ENCODE measurements at regions not wholly inside any gene's neighbourhood (a gene's known extent, or its start where the extent isn't known, plus 50 kb on each side); places are given as distances from the start of the nearest gene placed in this dataset.

DNA sequence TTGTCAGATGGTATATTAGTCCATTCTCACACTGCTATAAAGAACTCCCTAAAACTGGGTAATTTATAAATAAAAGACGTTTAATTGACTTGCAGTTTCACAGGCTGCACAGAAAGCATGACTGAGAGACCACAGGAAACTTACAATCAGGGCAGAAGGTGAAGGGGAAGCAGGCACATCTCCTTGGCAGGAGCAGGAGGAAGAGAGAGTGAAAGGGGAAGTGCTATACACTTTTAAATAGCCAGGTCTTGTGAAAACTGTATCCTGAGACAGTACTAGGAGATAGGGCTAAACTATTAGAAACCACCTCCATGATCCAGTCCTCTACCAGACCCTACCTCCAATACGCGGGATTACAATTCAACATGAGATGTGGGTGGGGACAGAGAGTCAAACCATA is 193.9 kb upstream of the KCNG1 start:
- no peak for DNase-seq (ENCODE audit: low read depth in 1 of 2, low spot score in 1 of 2)
- H3K4me3 ChIP-seq, result no peak overlapping the region
- H3K9me3 ChIP-seq (ENCODE audit: low read depth), result no peaks in the 10 kb centered on the region
- H3K27me3 ChIP-seq, result no peaks in the 10 kb centered on the region
- no peak overlapping the region for H3K27ac ChIP-seq
- H3K36me3 ChIP-seq, result no peaks in the 10 kb centered on the region
- H3K4me1 ChIP-seq (ENCODE audit: low read depth), result no peaks in the 10 kb centered on the region
- TF ChIP-seq, protein P1, sequence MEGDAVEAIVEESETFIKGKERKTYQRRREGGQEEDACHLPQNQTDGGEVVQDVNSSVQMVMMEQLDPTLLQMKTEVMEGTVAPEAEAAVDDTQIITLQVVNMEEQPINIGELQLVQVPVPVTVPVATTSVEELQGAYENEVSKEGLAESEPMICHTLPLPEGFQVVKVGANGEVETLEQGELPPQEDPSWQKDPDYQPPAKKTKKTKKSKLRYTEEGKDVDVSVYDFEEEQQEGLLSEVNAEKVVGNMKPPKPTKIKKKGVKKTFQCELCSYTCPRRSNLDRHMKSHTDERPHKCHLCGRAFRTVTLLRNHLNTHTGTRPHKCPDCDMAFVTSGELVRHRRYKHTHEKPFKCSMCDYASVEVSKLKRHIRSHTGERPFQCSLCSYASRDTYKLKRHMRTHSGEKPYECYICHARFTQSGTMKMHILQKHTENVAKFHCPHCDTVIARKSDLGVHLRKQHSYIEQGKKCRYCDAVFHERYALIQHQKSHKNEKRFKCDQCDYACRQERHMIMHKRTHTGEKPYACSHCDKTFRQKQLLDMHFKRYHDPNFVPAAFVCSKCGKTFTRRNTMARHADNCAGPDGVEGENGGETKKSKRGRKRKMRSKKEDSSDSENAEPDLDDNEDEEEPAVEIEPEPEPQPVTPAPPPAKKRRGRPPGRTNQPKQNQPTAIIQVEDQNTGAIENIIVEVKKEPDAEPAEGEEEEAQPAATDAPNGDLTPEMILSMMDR (IDR thresholded peaks at IDR 0.05; ENCODE audit: low read depth, low read length), result no peak

DNA sequence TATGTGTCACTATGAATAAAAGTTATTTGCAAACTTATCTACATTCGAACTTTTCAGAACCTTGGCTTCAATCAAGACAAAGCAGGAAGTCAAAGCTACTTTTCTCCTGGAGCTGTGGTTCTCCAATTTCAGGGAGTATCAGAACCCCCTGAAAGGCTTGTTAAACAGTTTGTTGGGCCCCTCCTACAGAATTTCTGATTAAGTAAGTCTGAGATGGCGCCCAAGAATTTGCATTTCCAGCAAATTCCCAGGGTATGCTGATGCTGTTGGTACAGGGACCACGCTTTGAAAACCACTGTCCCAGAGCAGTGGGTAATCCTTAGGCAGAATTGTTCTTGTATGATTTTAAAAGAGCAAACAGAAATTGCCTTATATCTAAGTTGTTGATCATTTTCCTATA is 189.9 kb upstream of the KCNG1 start:
- no peaks in the 10 kb centered on the region for H3K36me3 ChIP-seq
- H3K4me3 ChIP-seq, result no peak overlapping the region
- no peak overlapping the region for H3K27ac ChIP-seq
- TF ChIP-seq, protein P1 (IDR thresholded peaks at IDR 0.05; ENCODE audit: low read depth, low read length), result no peak
- no peaks in the 10 kb centered on the region for H3K4me1 ChIP-seq (ENCODE audit: low read depth)
- no peak for DNase-seq (ENCODE audit: low read depth in 1 of 2, low spot score in 1 of 2)
- H3K9me3 ChIP-seq (ENCODE audit: low read depth), result no peaks in the 10 kb centered on the region
- H3K27me3 ChIP-seq, result no peaks in the 10 kb centered on the region

DNA sequence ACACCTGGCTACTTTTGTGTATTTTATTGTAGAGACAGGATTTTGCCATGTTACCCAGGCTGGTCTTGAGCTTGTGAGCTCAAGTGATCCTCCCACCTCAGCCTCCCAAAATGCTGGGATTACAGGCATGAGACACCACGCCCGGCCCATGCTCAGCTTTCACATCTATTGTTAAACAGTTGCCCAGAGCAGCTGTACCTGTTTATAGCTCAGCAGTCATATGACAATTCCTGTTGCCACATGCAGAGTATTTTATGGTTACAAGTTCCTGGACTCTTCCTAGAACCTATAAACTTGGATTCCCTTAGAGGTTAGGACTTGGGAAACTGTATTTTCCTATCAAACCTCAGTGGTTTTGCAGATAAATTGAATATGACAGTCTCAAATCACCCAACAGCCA is 188.3 kb upstream of the KCNG1 start:
- Histone ChIP-seq H3K27me3 (no peaks in the 10 kb centered on the region), H3K9me3 (ENCODE audit: low read depth) (no peaks in the 10 kb centered on the region), H3K4me3 (no peak overlapping the region), H3K27ac (no peak overlapping the region), H3K4me1 (ENCODE audit: low read depth) (no peaks in the 10 kb centered on the region), H3K36me3 (no peaks in the 10 kb centered on the region)
- no peak for DNase-seq (ENCODE audit: low read depth in 1 of 2, low spot score in 1 of 2)
- TF ChIP-seq, protein P1 (IDR thresholded peaks at IDR 0.05; ENCODE audit: low read depth, low read length), result no peak

DNA sequence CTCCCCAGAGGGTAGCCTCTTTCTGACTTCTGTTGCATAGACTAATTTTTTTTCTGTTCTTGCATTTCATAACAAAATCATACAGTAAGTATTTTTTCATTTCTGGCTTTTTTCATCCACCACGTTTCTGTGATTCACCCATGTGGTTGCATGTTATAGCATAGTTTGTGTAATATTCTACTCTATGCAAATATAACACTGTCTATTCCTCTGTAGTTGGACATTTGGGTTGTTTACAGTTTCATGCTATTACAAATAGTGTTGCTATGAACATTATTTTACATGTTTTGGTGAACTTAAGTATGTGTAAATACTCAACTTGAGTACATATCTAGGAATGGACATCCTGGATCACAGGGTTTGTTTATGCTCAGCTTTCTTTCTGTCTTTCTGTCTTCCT is 187.2 kb upstream of the KCNG1 start:
- TF ChIP-seq, protein P1 (IDR thresholded peaks at IDR 0.05; ENCODE audit: low read depth, low read length), result no peak
- no peaks in the 10 kb centered on the region for H3K4me1 ChIP-seq (ENCODE audit: low read depth)
- H3K27me3 ChIP-seq, result no peaks in the 10 kb centered on the region
- H3K9me3 ChIP-seq (ENCODE audit: low read depth), result no peaks in the 10 kb centered on the region
- no peak for DNase-seq (ENCODE audit: low read depth in 1 of 2, low spot score in 1 of 2)
- H3K4me3 ChIP-seq, result no peak overlapping the region
- H3K36me3 ChIP-seq, result no peaks in the 10 kb centered on the region
- no peak overlapping the region for H3K27ac ChIP-seq

DNA sequence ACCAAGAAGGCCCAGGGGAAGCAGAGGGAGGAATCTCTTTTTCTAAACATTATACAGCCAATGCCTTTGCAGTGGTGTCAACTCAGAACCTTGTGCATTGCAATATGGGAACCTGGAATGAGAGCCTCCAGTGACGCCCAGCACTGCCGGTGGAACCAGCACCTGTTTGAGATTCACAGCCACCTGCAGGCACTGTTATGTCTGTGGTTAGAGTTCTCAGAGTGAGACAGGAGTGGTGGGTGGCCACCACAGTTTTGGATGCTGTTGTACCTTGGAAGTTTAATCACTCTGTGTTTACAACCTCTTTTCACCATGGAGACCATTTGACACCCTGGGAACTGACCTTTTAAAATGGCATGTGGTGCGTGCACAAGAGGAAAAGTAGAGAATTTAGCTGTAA is 185.3 kb upstream of the KCNG1 start:
- H3K36me3 ChIP-seq, result no peaks in the 10 kb centered on the region
- no peak for DNase-seq (ENCODE audit: low read depth in 1 of 2, low spot score in 1 of 2)

More for the DNA sequence above, 185.3 kb upstream of the KCNG1 start:
- Histone ChIP-seq H3K27ac (no peak overlapping the region), H3K4me1 (ENCODE audit: low read depth) (no peaks in the 10 kb centered on the region), H3K9me3 (ENCODE audit: low read depth) (no peaks in the 10 kb centered on the region), H3K4me3 (no peak overlapping the region), H3K27me3 (no peaks in the 10 kb centered on the region)
- TF ChIP-seq, protein P1 (IDR thresholded peaks at IDR 0.05; ENCODE audit: low read depth, low read length), result no peak
